Body of pancreas (tissue), 4 donors: ENCODE measurements at regions not wholly inside any gene's neighbourhood (a gene's known extent, or its start where the extent isn't known, plus 50 kb on each side); places are given as distances from the start of the nearest gene placed in this dataset.

Experiments
- POLR2A ChIP-seq, 3 donors: fragments of 450-650 bp; IDR thresholded peaks; one replicate each; pipeline ENCODE4 v1.6.1; 2016; ENCODE audit warnings: antibody characterized with exemption in 3 of 3, mild to moderate bottlenecking in 2 of 3
- TF ChIP-seq, protein P1 (sequence below), 7 experiments: fragments of 450-650 bp in 4 of 7; fragments of 200-600 bp in 3 of 7; sonication (generic) in 3 of 7; IDR thresholded peaks; one replicate each; pipeline ENCODE4 v1.5.1; 2016 to 2019; ENCODE audit warnings: antibody characterized with exemption in 7 of 7

DNA sequence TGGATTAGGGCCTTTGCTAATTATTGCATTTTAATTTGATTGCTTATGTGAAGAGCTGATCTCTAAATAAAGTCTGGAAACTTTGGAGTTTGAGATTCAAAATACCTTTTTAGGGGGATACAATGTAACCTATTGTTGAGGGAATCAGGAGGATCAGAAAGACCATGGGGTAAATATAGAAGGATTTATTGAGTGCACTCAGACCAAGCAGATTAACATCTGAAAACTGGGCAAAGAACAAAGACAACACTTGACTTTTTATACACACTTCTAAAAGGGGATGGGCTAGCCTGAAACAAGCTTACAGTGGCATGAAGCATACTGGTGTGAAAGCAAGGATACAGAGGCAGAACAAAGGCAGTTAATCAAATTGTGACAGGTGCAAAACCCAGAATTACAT is 174.3 kb downstream of the MRPS30 start:
- TF ChIP-seq, protein P1, sequence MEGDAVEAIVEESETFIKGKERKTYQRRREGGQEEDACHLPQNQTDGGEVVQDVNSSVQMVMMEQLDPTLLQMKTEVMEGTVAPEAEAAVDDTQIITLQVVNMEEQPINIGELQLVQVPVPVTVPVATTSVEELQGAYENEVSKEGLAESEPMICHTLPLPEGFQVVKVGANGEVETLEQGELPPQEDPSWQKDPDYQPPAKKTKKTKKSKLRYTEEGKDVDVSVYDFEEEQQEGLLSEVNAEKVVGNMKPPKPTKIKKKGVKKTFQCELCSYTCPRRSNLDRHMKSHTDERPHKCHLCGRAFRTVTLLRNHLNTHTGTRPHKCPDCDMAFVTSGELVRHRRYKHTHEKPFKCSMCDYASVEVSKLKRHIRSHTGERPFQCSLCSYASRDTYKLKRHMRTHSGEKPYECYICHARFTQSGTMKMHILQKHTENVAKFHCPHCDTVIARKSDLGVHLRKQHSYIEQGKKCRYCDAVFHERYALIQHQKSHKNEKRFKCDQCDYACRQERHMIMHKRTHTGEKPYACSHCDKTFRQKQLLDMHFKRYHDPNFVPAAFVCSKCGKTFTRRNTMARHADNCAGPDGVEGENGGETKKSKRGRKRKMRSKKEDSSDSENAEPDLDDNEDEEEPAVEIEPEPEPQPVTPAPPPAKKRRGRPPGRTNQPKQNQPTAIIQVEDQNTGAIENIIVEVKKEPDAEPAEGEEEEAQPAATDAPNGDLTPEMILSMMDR (IDR thresholded peaks at IDR 0.05): no peak
- no peak for TF ChIP-seq POLR2A (IDR thresholded peaks at IDR 0.05)
